GM13977 (cell line): ENCODE measurements at regions not wholly inside any gene's neighbourhood (a gene's known extent, or its start where the extent isn't known, plus 50 kb on each side); places are given as distances from the start of the nearest gene placed in this dataset.

Experiments used
- DNase-seq: peaks from one replicate; pipeline ENCODE4 v3.0.0; 2012; ENCODE audit warnings: low spot score
- in situ Hi-C: fragments of 300-500 bp; cut with MboI; formaldehyde crosslinking; loops from one replicate; pipeline ENCODE4 v1.12.0; 2022; ENCODE audit warnings: low sequenced_read_pairs, low pct_unique_long_range_greater_than_20kb, mixed read lengths, inconsistent platforms; ENCODE audit not compliant: unreplicated experiment
- TF ChIP-seq, protein P1 (sequence below): IDR thresholded peaks from 2 replicates; pipeline ENCODE4 v1.5.1; 2012; ENCODE audit warnings: mild to moderate bottlenecking, control low read depth; ENCODE audit not compliant: insufficient read depth; ENCODE audit errors: extremely low read depth, missing control alignments

- TF ChIP-seq, protein P1, sequence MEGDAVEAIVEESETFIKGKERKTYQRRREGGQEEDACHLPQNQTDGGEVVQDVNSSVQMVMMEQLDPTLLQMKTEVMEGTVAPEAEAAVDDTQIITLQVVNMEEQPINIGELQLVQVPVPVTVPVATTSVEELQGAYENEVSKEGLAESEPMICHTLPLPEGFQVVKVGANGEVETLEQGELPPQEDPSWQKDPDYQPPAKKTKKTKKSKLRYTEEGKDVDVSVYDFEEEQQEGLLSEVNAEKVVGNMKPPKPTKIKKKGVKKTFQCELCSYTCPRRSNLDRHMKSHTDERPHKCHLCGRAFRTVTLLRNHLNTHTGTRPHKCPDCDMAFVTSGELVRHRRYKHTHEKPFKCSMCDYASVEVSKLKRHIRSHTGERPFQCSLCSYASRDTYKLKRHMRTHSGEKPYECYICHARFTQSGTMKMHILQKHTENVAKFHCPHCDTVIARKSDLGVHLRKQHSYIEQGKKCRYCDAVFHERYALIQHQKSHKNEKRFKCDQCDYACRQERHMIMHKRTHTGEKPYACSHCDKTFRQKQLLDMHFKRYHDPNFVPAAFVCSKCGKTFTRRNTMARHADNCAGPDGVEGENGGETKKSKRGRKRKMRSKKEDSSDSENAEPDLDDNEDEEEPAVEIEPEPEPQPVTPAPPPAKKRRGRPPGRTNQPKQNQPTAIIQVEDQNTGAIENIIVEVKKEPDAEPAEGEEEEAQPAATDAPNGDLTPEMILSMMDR = no peak
- in situ Hi-C loops = no loop called here
- DNase-seq = no peak
Measured at GRCh38 chr13:54758795-54759194, 1730.2 kb downstream of the OLFM4 start.

DNA sequence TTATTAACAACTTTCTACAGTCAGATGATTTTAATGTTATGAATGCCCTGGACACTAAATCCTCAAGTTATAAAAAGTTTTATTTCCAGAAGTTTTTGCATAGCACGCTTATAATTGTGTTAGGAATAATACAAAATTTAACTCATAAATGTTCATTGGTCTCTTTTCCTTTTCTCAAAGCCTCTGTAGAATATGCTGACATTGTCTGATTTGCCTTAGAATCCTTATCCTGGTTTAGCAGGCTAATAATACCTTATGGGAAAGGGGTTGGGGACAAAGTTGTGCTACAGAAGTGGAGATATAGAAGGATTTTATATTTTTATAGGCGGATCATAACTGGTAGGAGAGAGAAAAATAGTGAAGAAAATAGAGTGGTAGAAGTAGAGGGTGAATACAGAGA is 1739.6 kb downstream of the OLFM4 start:
- TF ChIP-seq, protein P1 = no peak
- in situ Hi-C loops = no loop called here
- DNase-seq = no peak

- in situ Hi-C loops = no loop called here
- no peak for DNase-seq
- TF ChIP-seq, protein P1 = no peak
Measured at GRCh38 chr13:54775501-54776191, 1747.0 kb downstream of the OLFM4 start.

DNA sequence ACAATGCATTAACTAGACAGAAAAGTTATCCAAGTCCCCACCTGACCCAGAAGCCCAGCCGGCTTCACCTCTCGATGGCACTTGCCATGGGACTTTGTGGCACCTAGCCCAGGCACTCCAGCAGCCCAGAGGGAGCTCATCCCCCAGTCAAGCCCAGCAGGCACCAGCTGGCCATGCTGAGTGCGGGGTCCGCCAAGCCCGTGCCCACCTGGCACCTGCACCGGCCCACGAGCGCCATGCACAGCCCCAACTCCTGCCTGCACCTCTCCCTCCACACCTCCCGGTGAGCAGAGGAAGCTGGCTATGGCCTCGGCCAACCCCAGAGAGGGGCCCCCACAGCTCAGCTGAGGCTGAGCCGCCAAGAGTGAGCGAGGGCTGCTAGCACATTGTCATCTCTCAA is 1759.1 kb downstream of the OLFM4 start:
- DNase-seq = no peak
- in situ Hi-C loops = no loop called here
- TF ChIP-seq, protein P1 = no peak

- TF ChIP-seq, protein P1 = no peak
- in situ Hi-C loops = no loop called here
- no peak for DNase-seq
Measured at GRCh38 chr13:54799621-54800226, 1771.1 kb downstream of the OLFM4 start.

GRCh38 chr13:54802226-54802625 is 1773.6 kb downstream of the OLFM4 start:
- TF ChIP-seq, protein P1 = no peak
- DNase-seq = no peak
- in situ Hi-C loops = no loop called here
